GM18517 (cell line): ENCODE measurements at regions not wholly inside any gene's neighbourhood (a gene's known extent, or its start where the extent isn't known, plus 50 kb on each side); places are given as distances from the start of the nearest gene placed in this dataset.
"Not testable (repeated sequence)": the region's sequence is repeated elsewhere in the genome, so short reads cannot be mapped to it uniquely, and the experiment has no call there.

Experiments
- ATAC-seq: cut with Tn5 transposase; IDR thresholded peaks from one replicate; pipeline ENCODE4 v1.9.1; 2021; ENCODE audit warnings: mild to moderate bottlenecking, moderate library complexity; ENCODE audit not compliant: unreplicated experiment

DNA sequence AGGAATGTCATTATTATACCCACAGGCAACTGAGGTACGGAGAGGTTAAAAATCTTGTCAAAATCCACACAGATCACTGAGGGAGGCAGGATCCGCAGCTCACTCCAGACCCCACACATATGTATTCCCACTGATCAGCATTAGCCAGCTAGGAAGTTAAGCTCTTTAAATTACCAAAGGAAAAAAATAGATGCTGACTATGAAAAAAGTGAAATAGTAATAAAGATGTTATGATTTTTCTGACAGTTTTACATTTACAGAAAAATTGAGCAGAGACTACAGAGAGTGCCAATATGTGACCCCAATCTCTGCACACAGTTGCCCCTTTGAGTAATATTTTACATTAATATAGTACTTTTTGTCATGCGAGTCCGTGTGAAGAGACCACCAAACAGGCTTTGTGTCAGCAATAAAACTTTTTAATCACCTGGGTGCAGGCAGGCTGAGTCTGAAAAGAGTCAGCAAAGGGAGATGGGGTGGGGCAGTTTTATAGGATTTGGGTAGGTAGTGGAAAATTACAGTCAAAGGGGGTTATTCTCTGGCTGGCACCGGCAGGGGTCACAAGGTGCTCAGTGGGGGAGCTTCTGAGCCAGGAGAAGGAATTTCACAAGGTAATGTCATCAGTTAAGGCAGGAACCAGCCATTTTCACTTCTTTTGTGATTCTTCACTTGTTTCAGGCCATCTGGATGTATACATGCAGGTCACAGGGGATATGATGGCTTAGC lies 61.9 kb upstream of the NAA35 start:
- ATAC-seq, result not testable (repeated sequence)

DNA sequence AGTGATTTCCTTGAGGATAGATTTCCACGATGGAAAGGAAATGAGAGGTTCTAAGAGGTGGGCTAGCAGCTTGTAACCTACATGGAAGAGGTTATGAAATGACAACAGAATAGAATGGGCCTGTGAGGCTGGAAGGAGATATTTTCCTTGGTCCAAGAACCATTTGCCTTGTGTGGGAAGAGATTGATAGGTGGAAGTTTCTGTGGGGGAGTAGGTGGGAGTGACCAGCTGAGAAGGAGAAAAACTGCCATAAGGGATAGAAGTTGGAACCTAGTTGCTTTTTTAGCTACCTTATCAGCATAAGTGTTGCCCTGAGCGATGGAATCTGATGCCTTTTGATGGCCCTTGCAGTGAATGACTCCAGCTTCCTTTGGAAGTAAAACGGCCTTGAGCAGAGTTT lies 60.4 kb upstream of the NAA35 start:
- not testable (repeated sequence) for ATAC-seq

DNA sequence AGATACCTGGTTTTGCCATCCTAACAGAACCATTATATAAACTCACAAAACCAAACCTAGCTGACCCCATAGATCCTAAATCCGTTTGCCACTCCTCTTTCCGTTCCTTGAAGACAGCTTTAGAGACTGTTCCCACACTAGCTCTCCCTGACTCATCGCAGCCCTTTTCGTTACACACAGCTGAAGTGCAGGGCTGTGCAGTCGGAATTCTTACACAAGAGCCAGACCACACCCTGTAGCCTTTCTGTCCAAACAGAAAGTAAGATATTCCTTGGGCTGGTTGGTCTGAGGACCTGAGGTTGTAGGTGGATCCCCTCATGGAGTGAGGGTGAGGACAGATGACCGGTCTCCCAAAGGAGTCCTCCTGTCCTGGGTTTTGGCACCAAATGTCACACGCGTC lies 56.7 kb upstream of the NAA35 start:
- ATAC-seq, result no peak

DNA sequence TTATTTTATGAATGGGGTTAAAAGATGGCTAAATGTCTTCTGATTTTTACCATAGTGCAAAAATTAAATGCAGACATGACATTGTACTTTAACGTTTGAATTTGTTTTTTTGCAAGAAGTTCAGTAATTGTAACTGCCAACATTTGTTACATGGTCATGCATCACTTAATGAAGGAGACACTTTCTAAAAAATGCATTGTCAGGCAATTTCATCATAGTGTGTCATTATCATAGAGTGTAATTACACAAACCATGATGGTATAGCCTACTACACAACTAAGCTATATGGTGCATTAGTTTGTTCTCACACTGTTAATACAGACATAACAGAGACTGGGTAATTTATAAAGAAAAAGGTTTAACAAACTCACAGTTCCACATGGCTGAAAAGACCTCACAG lies 50.0 kb upstream of the NAA35 start:
- no peak for ATAC-seq
